Upper lobe of right lung (tissue), 1 donor: ENCODE measurements at regions not wholly inside any gene's neighbourhood (a gene's known extent, or its start where the extent isn't known, plus 50 kb on each side); places are given as distances from the start of the nearest gene placed in this dataset.

Experiments
- ATAC-seq: fragments of 200-7000 bp; cut with Tn5 transposase; one replicate; pipeline ENCODE4 v1.9.1; 2020; ENCODE audit warnings: mild to moderate bottlenecking, moderate library complexity
- DNase-seq: peaks from one replicate; pipeline ENCODE4 v3.0.0-alpha.2; 2020
- H3K27ac ChIP-seq: fragments of 200-600 bp; one replicate; pipeline ENCODE4 v1.8.0; 2022
- H3K27me3 ChIP-seq: fragments of 200-600 bp; one replicate; pipeline ENCODE4 v1.8.0; 2022; ENCODE audit warnings: mild to moderate bottlenecking
- H3K36me3 ChIP-seq: fragments of 200-600 bp; one replicate; pipeline ENCODE4 v1.8.0; 2022
- H3K4me1 ChIP-seq: fragments of 200-600 bp; one replicate; pipeline ENCODE4 v1.8.0; 2022
- H3K4me3 ChIP-seq: fragments of 200-600 bp; one replicate; pipeline ENCODE4 v1.8.0; 2022; ENCODE audit warnings: mild to moderate bottlenecking
- H3K9me3 ChIP-seq: fragments of 200-600 bp; one replicate; pipeline ENCODE4 v1.8.0; 2022
- intact Hi-C: fragments of 100-400 bp; cut with DNase I; formaldehyde crosslinking; loops from one replicate; pipeline ENCODE4 v1.11.0; 2022
- TF ChIP-seq, protein P1 (sequence below): fragments of 200-600 bp; IDR thresholded peaks from one replicate; pipeline ENCODE4 v1.8.0; 2022; ENCODE audit warnings: antibody characterized with exemption
- donor health status: DM: no; HTN: yes; CAD: no; lungs with severe emphysema.

DNA sequence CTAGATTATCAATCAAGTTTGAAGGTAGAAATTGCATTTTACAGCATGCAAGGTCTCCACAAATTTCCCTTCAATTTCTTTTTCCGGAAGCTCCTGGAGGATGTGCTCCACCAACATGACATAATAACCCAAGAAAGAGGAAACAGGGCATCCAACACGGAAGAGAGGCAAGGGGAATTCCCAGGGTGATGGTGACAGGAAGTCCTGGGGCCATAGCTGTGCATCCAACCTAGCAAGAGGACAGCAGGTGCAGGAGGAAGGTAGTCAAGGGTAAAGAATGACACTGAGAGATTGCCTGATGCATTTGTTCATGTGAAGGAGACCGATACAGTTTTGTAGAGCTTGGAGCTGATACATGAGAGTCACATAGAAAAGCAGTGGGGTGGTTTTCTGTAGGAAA, 115.7 kb upstream of the LSM6 start:
- Histone ChIP-seq H3K4me3 (no peak overlapping the region), H3K27me3 (no peaks in the 10 kb centered on the region), H3K27ac (no peak overlapping the region), H3K9me3 (no peaks in the 10 kb centered on the region), H3K36me3 (no peaks in the 10 kb centered on the region), H3K4me1 (no peaks in the 10 kb centered on the region)
- no peak for DNase-seq
- peak; percentile 66 for ATAC-seq
- intact Hi-C loops, result no loop called here
- TF ChIP-seq, protein P1, sequence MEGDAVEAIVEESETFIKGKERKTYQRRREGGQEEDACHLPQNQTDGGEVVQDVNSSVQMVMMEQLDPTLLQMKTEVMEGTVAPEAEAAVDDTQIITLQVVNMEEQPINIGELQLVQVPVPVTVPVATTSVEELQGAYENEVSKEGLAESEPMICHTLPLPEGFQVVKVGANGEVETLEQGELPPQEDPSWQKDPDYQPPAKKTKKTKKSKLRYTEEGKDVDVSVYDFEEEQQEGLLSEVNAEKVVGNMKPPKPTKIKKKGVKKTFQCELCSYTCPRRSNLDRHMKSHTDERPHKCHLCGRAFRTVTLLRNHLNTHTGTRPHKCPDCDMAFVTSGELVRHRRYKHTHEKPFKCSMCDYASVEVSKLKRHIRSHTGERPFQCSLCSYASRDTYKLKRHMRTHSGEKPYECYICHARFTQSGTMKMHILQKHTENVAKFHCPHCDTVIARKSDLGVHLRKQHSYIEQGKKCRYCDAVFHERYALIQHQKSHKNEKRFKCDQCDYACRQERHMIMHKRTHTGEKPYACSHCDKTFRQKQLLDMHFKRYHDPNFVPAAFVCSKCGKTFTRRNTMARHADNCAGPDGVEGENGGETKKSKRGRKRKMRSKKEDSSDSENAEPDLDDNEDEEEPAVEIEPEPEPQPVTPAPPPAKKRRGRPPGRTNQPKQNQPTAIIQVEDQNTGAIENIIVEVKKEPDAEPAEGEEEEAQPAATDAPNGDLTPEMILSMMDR, result no peak

DNA sequence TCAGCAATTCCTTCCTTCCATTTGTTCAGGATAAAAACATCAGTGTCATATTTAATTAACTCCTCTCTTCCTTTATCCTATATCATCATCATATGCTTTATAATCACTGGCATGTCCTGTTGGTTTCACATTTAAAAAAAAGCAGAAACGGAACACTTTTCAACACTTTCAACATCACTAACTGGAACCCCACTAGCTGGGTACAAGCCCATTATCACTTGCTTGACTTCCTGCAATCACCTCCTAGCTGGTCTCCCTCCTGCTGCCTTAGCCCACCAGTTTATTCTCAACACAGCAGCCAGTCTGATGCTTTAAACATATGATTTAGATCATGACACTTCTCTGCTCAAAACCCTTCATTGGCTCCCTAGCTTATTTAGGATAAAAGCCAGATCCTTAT, 116.4 kb upstream of the LSM6 start:
- DNase-seq (no peak), ATAC-seq (peak; percentile 45)
- no peaks in the 10 kb centered on the region for H3K27me3 ChIP-seq
- H3K27ac ChIP-seq, result no peak overlapping the region
- no peak overlapping the region for H3K4me3 ChIP-seq
- TF ChIP-seq, protein P1, result no peak
- intact Hi-C loops, result no loop called here
- no peaks in the 10 kb centered on the region for H3K36me3 ChIP-seq
- H3K9me3 ChIP-seq, result no peaks in the 10 kb centered on the region
- no peaks in the 10 kb centered on the region for H3K4me1 ChIP-seq

DNA sequence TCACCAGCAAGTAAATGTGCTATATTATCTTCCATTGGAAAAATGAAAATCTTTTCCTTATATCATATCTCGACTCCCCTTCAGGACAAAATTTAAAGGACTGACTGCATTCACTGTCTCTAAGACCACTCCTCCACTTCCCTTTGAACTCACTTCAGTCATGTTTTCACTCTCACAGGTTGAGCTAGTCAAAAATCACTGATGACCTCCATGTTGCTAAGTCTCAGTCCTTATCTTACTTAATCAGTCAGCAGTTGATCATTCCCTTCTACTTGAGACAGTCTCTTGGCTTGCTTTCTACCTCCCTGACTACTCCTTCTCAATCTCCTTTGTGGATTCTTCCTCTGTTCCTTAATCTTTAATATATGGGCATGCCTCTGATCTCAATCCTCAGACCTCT, 117.0 kb upstream of the LSM6 start:
- Histone ChIP-seq H3K4me1 (no peaks in the 10 kb centered on the region), H3K27ac (no peak overlapping the region), H3K36me3 (no peaks in the 10 kb centered on the region), H3K4me3 (no peak overlapping the region), H3K9me3 (no peaks in the 10 kb centered on the region), H3K27me3 (no peaks in the 10 kb centered on the region)
- intact Hi-C loops, result no loop called here
- TF ChIP-seq, protein P1, result no peak
- no peak for DNase-seq
- ATAC-seq, result no peak

DNA sequence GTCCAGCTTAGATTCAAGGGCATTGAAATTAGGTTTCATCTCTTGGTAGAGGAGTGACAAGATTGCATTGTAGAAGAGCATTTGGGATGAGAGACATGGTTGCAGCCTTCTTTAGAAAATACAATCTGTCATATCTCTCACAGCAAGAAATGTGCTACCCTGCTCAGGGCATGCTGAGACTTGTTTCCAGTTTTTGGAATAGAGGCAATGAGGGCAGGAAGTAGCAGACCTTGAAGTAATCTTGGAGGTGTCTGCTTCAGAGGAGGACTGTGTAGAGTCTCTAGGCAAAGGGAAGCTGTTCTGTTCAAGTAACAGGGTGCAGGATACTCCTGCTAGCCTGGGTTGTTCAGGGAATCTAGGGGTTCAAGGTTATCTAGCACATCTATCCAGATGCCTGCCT, 116.1 kb upstream of the ZNF827 start:
- Histone ChIP-seq H3K4me3 (no peak overlapping the region), H3K4me1 (no peaks in the 10 kb centered on the region), H3K27me3 (no peaks in the 10 kb centered on the region), H3K27ac (no peak overlapping the region), H3K9me3 (no peaks in the 10 kb centered on the region), H3K36me3 (no peaks in the 10 kb centered on the region)
- no peak for ATAC-seq
- TF ChIP-seq, protein P1, result no peak
- intact Hi-C loops, result no loop called here
- DNase-seq, result no peak

DNA sequence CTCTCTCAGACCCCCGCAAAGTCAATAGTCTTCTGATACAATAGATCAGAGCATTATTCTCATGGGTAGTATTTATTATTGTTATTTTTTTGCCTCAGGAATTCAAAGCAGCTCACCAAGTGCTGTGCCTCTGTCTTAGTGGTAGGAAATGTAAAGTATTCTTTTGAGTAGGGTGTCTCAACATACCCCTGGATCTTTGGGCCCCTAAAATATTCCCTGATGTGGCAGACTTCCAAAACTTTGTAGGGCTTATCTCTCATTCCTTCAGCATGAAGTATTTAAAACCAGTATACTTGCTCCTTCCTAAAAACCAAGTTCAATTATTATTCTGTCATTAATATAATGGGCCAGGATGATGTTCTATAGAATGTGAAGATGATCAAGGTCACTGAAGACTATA, 115.3 kb upstream of the ZNF827 start:
- Histone ChIP-seq H3K27me3 (no peaks in the 10 kb centered on the region), H3K4me3 (no peak overlapping the region), H3K4me1 (no peaks in the 10 kb centered on the region), H3K9me3 (no peaks in the 10 kb centered on the region), H3K27ac (no peak overlapping the region), H3K36me3 (no peaks in the 10 kb centered on the region)
- TF ChIP-seq, protein P1, result no peak
- intact Hi-C loops, result no loop called here
- ATAC-seq, result no peak
- no peak for DNase-seq

DNA sequence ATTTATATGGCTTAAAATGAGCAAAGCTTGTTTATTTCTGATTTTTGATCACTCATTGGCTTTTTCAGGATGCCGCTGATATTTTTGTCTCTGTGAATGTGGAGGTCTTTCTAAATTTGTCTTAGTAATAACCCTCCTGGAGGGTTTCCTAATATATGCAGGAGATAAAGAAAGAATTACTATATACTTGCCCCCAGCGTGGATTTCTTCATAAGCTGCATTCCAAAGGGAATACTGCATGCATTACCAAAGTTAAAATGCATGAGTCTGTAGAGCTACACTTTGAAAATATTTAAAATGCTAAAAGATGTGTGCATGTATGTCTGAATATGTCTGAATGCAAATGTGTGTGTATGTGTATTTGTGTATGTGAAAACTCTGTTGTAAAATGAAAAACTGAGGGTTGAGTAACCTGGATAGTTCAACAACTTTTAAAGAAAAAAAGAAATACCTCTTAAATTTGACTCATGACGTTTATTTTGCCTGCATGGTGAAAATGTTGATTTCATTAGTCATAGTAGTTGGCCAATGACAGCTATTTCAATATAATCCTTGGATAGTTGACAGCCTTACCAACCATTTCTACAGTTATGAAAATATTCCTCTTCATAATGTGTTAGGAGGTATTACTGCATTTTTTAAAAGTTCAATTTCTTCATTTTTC, 113.2 kb upstream of the ZNF827 start:
- intact Hi-C loops, result no loop called here
- DNase-seq, result no peak
- Histone ChIP-seq H3K27me3 (no peaks in the 10 kb centered on the region), H3K4me3 (no peak overlapping the region), H3K27ac (no peak overlapping the region), H3K9me3 (no peaks in the 10 kb centered on the region), H3K36me3 (no peaks in the 10 kb centered on the region), H3K4me1 (no peaks in the 10 kb centered on the region)
- ATAC-seq, result no peak
- TF ChIP-seq, protein P1, result no peak
